ENCODE measurements at regions not wholly inside any gene's neighbourhood (a gene's known extent, or its start where the extent isn't known, plus 50 kb on each side); places are given as distances from the start of the nearest gene placed in this dataset.

DNA sequence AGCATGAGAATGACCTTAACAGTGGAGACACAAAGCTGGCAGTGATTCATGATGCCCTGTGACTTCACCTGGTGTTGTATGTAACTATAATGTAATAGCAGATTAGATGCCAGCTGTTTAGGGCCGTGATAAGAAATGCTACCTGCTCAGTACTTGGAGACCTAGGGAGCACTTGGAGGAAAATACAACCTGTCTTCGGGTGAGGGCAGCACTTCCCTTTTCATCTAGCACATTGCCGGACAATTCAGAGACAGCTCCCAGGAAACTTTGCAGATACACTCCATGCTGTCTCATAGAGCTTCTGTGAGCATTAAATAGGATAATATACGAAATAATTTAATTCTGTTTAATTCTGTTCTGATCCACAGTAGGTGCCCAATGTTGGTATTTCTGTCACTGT lies 668.5 kb downstream of the TSN start:
- TF ChIP-seq POLR2A (IDR thresholded peaks at IDR 0.05), result no peak
- TF ChIP-seq, protein P1, sequence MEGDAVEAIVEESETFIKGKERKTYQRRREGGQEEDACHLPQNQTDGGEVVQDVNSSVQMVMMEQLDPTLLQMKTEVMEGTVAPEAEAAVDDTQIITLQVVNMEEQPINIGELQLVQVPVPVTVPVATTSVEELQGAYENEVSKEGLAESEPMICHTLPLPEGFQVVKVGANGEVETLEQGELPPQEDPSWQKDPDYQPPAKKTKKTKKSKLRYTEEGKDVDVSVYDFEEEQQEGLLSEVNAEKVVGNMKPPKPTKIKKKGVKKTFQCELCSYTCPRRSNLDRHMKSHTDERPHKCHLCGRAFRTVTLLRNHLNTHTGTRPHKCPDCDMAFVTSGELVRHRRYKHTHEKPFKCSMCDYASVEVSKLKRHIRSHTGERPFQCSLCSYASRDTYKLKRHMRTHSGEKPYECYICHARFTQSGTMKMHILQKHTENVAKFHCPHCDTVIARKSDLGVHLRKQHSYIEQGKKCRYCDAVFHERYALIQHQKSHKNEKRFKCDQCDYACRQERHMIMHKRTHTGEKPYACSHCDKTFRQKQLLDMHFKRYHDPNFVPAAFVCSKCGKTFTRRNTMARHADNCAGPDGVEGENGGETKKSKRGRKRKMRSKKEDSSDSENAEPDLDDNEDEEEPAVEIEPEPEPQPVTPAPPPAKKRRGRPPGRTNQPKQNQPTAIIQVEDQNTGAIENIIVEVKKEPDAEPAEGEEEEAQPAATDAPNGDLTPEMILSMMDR (IDR thresholded peaks at IDR 0.05), result no peak

Data from esophagus squamous epithelium (tissue), 4 donors.